HCT116 (cell line): ENCODE measurements at regions not wholly inside any gene's neighbourhood (a gene's known extent, or its start where the extent isn't known, plus 50 kb on each side); places are given as distances from the start of the nearest gene placed in this dataset.

Experiments
- ATAC-seq: fragments of 200-7000 bp; cut with Tn5 transposase; 2 replicates; pipeline ENCODE4 v1.9.1; 2020; ENCODE audit warnings: mild to moderate bottlenecking, moderate library complexity
- BruUV-seq: library from RNA; stranded (reverse); fragments of 400-500 nt; replicated peaks from 2 replicates; lab custom pipeline; 2021; lab: Mats Ljungman, UMichigan
- CTCF ChIA-PET: fragments of 300-600 bp; sonication (Branson Sonifier 250); formaldehyde crosslinking; loops from one replicate; lab custom pipeline; 2021; ENCODE audit warnings: antibody characterized with exemption; lab: Charles Lee
- POLR2A ChIA-PET: fragments of 300-600, 350-600 bp; sonication (Branson Sonifier 250); formaldehyde crosslinking; loops from one replicate; lab custom pipeline; 2021; ENCODE audit warnings: antibody characterized with exemption; lab: Charles Lee
- RAD21 ChIA-PET, 2 experiments: fragments of 300-600 bp; sonication (Branson Sonifier 250); formaldehyde crosslinking; loops; one replicate each; lab custom pipeline; 2023; ENCODE audit warnings: low total read pairs in 2 of 2; ENCODE audit not compliant: uncharacterized antibody in 2 of 2, unreplicated experiment in 2 of 2, low non-redundant PET in 1 of 2; lab: Charles Lee
- DNase-seq: peaks from one replicate; pipeline ENCODE4 v3.0.0-alpha.2; 2010; ENCODE audit warnings: low read depth, low spot score
- H2AFZ ChIP-seq: fragments of 200-600 bp; shearing (Covaris generic), sonication (generic); 2 replicates; pipeline ENCODE4 v1.6.1; 2017; ENCODE audit warnings: low read depth, mixed run types, mixed read lengths, antibody characterized with exemption, low read length; ENCODE audit not compliant: poor library complexity, severe bottlenecking
- H3K27ac ChIP-seq: 2 replicates; pipeline ENCODE4 v1.5.1; 2012; ENCODE audit warnings: low read depth, low read length
- H3K27me3 ChIP-seq: fragments of 200-600 bp; sonication (generic); 2 replicates; pipeline ENCODE4 v1.6.1; 2016; ENCODE audit warnings: mixed run types, low read length, mixed read lengths; ENCODE audit not compliant: insufficient read depth
- H3K36me3 ChIP-seq, 2 experiments: fragments of 200-500 bp in 1 of 2; fragments of 200-600 bp in 1 of 2; sonication (Bioruptor generic) in 1 of 2; sonication (generic) in 1 of 2; 2 replicates each; pipeline versions ENCODE4 v1.5.1 to v1.6.1; 2014 to 2016; ENCODE audit warnings: low read length in 2 of 2, inconsistent platforms in 1 of 2, mixed read lengths in 1 of 2, mixed run types in 1 of 2; ENCODE audit not compliant: insufficient read depth in 2 of 2, control insufficient read depth in 1 of 2
- H3K4me1 ChIP-seq, 2 experiments: fragments of 200-600 bp in 1 of 2; sonication (generic) in 1 of 2; 2 replicates each; pipeline versions ENCODE4 v1.5.1 to v1.6.1; 2012 to 2017; ENCODE audit warnings: low read length in 2 of 2, inconsistent platforms in 1 of 2, mild to moderate bottlenecking in 1 of 2, mixed read lengths in 1 of 2, mixed run types in 1 of 2, moderate library complexity in 1 of 2; ENCODE audit not compliant: insufficient read depth in 2 of 2, control insufficient read depth in 1 of 2
- H3K4me2 ChIP-seq: fragments of 200-600 bp; sonication (generic); 2 replicates; pipeline ENCODE4 v1.6.1; 2017; ENCODE audit warnings: mixed run types, low read length, mixed read lengths
- H3K4me3 ChIP-seq, 2 experiments: fragments of 200-600 bp in 1 of 2; sonication (generic) in 1 of 2; replicated peaks in 1 of 2; 2 replicates each; pipeline ENCODE4 v1.5.1; 2011 to 2016; ENCODE audit warnings: low read length in 2 of 2, control low read depth in 1 of 2, low read depth in 1 of 2, mild to moderate bottlenecking in 1 of 2, mixed read lengths in 1 of 2, mixed run types in 1 of 2
- H3K79me2 ChIP-seq: fragments of 200-600 bp; sonication (generic); 2 replicates; pipeline ENCODE4 v1.6.1; 2017; ENCODE audit warnings: mild to moderate bottlenecking, mixed run types, low read length, moderate library complexity, mixed read lengths; ENCODE audit not compliant: insufficient read depth
- H3K9ac ChIP-seq: fragments of 200-600 bp; sonication (generic); 2 replicates; pipeline ENCODE4 v1.6.1; 2016; ENCODE audit warnings: low read length, mixed read lengths
- H3K9me2 ChIP-seq: fragments of 200-600 bp; sonication (generic), shearing (Covaris generic); 2 replicates; pipeline ENCODE4 v1.6.1; 2017; ENCODE audit warnings: mixed run types, mild to moderate bottlenecking, moderate library complexity; ENCODE audit not compliant: insufficient read depth
- H3K9me3 ChIP-seq, 2 experiments: fragments of 200-500 bp in 1 of 2; fragments of 200-600 bp in 1 of 2; sonication (Bioruptor generic) in 1 of 2; sonication (generic) in 1 of 2; 2 replicates each; pipeline ENCODE4 v1.6.1; 2014 to 2017; ENCODE audit warnings: low read length in 2 of 2, mixed read lengths in 2 of 2, inconsistent platforms in 1 of 2, low read depth in 1 of 2, mild to moderate bottlenecking in 1 of 2, mixed run types in 1 of 2, moderate library complexity in 1 of 2; ENCODE audit not compliant: control insufficient read depth in 1 of 2, insufficient read depth in 1 of 2
- H4K20me1 ChIP-seq: fragments of 200-600 bp; sonication (generic), shearing (Covaris generic); 2 replicates; pipeline ENCODE4 v1.6.1; 2017; ENCODE audit warnings: mixed run types, mild to moderate bottlenecking, moderate library complexity; ENCODE audit not compliant: insufficient read depth
- EZH2phosphoT487 ChIP-seq: fragments of 200-600 bp; IDR thresholded peaks from 2 replicates; pipeline ENCODE4 v1.6.1; 2018; ENCODE audit warnings: antibody characterized with exemption, borderline replicate concordance
- FOSL1 ChIP-seq: IDR thresholded peaks from 2 replicates; pipeline ENCODE4 v1.6.1; 2012; ENCODE audit warnings: low read depth
- REST ChIP-seq: IDR thresholded peaks from 2 replicates; pipeline ENCODE4 v1.6.1; 2012; ENCODE audit warnings: low read depth
- SIN3A ChIP-seq: IDR thresholded peaks from 2 replicates; pipeline ENCODE4 v1.6.1; 2012; ENCODE audit warnings: low read depth
- ZFX ChIP-seq: fragments of 450-650 bp; IDR thresholded peaks from 2 replicates; pipeline ENCODE4 v1.6.1; 2017
- intact Hi-C: fragments of 100-400 bp; cut with micrococcal nuclease; formaldehyde crosslinking; loops from 2 replicates; pipeline ENCODE4 v1.10.0; 2022
- TF ChIP-seq, protein P1 (sequence below): IDR thresholded peaks from 2 replicates; pipeline ENCODE4 v1.6.1; 2012
- TF ChIP-seq, protein P2 (sequence below): IDR thresholded peaks from 2 replicates; pipeline ENCODE4 v1.6.1; 2011; ENCODE audit warnings: mild to moderate bottlenecking, low read length, moderate library complexity; ENCODE audit not compliant: insufficient replicate concordance; ENCODE audit errors: extremely low read depth

DNA sequence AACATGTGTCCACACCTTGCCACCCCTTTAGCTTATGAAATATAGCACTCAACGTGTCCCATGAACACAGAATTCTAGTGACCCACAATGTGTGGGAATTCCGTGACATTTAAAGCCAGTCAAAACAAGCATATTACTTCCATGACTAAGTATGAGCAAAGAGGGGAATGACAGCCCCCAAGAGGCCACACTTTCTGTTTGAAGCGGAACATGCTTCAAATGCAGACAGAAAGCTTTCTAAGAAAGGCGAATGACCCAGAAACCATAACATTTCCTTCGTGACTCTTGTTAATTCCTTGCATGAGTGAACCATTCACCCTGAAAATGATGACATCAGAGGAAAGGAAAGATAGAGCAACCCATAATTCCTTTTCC is 122.0 kb upstream of the FNDC3A start:
- no peaks in the 10 kb centered on the region for H3K79me2 ChIP-seq
- H3K4me3 ChIP-seq: no peak overlapping the region
- no peak for ATAC-seq
- ChIA-PET RAD21 (no interaction called here), CTCF (no interaction called here), POLR2A (no interaction called here)
- no peaks in the 10 kb centered on the region for H3K36me3 ChIP-seq
- BruUV-seq: no TSS peak
- no peak overlapping the region for H3K27ac ChIP-seq
- no peak overlapping the region for H2AFZ ChIP-seq
- no peaks in the 10 kb centered on the region for H3K9me3 ChIP-seq
- H4K20me1 ChIP-seq: no peaks in the 10 kb centered on the region
- no peak overlapping the region for H3K4me2 ChIP-seq
- TF ChIP-seq, protein P1, sequence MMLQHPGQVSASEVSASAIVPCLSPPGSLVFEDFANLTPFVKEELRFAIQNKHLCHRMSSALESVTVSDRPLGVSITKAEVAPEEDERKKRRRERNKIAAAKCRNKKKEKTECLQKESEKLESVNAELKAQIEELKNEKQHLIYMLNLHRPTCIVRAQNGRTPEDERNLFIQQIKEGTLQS: no peak
- TF ChIP-seq REST: no peak
- TF ChIP-seq FOSL1: no peak
- no peak for TF ChIP-seq SIN3A
- TF ChIP-seq EZH2phosphoT487: no peak
- TF ChIP-seq, protein P2, sequence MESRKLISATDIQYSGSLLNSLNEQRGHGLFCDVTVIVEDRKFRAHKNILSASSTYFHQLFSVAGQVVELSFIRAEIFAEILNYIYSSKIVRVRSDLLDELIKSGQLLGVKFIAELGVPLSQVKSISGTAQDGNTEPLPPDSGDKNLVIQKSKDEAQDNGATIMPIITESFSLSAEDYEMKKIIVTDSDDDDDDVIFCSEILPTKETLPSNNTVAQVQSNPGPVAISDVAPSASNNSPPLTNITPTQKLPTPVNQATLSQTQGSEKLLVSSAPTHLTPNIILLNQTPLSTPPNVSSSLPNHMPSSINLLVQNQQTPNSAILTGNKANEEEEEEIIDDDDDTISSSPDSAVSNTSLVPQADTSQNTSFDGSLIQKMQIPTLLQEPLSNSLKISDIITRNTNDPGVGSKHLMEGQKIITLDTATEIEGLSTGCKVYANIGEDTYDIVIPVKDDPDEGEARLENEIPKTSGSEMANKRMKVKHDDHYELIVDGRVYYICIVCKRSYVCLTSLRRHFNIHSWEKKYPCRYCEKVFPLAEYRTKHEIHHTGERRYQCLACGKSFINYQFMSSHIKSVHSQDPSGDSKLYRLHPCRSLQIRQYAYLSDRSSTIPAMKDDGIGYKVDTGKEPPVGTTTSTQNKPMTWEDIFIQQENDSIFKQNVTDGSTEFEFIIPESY: no peak
- TF ChIP-seq ZFX: no peak
- no peaks in the 10 kb centered on the region for H3K4me1 ChIP-seq
- no peaks in the 10 kb centered on the region for H3K27me3 ChIP-seq
- H3K9me2 ChIP-seq: no peaks in the 10 kb centered on the region
- intact Hi-C loops: no loop called here
- no peak overlapping the region for H3K9ac ChIP-seq
- no peak for DNase-seq
